SU-DHL-6 (cell line): ENCODE measurements at regions not wholly inside any gene's neighbourhood (a gene's known extent, or its start where the extent isn't known, plus 50 kb on each side); places are given as distances from the start of the nearest gene placed in this dataset.

ENCODE experiments used
- EZH2phosphoT487 ChIP-seq: fragments of 200-600 bp; sonication (generic), shearing (Covaris generic); conservative IDR thresholded peaks from 2 replicates; pipeline ENCODE4 v1.6.1; 2018; ENCODE audit warnings: mild to moderate bottlenecking, antibody characterized with exemption, low read length, moderate library complexity, mixed read lengths
- TF ChIP-seq, protein P1 (sequence below): fragments of 200-600 bp; sonication (generic); IDR thresholded peaks from one replicate; pipeline ENCODE4 v1.5.1; 2017; ENCODE audit warnings: antibody characterized with exemption, mild to moderate bottlenecking, low read length, moderate library complexity; ENCODE audit not compliant: insufficient read depth, poor library complexity, severe bottlenecking

DNA sequence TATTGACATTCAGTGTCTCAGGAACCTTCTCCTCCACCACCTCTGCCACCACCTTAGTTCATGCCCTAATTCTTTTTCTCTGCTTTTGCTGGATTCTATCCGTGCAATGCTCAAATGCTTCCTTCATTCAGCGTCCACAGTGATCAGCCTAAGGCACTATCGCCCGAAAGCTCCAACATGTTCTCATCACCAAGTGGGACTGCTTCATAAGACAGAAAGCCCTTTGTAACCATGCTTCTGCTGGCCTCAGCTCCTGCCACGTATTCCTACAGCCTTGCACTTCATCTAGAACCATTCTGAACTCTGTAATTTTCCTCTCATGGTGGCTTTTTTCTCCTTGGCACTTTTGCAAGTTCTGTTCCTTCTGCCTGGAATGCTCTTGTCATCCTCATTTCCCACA lies 222.9 kb downstream of the HNMT start:
- TF ChIP-seq, protein P1, sequence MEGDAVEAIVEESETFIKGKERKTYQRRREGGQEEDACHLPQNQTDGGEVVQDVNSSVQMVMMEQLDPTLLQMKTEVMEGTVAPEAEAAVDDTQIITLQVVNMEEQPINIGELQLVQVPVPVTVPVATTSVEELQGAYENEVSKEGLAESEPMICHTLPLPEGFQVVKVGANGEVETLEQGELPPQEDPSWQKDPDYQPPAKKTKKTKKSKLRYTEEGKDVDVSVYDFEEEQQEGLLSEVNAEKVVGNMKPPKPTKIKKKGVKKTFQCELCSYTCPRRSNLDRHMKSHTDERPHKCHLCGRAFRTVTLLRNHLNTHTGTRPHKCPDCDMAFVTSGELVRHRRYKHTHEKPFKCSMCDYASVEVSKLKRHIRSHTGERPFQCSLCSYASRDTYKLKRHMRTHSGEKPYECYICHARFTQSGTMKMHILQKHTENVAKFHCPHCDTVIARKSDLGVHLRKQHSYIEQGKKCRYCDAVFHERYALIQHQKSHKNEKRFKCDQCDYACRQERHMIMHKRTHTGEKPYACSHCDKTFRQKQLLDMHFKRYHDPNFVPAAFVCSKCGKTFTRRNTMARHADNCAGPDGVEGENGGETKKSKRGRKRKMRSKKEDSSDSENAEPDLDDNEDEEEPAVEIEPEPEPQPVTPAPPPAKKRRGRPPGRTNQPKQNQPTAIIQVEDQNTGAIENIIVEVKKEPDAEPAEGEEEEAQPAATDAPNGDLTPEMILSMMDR, result no peak
- no peak for TF ChIP-seq EZH2phosphoT487
